ENCODE measurements at regions not wholly inside any gene's neighbourhood (a gene's known extent, or its start where the extent isn't known, plus 50 kb on each side); places are given as distances from the start of the nearest gene placed in this dataset.
A peak's percentile ranks its signal among the peaks of the same experiment; 100 is the strongest.
"Not testable (repeated sequence)": the region's sequence is repeated elsewhere in the genome, so short reads cannot be mapped to it uniquely, and the experiment has no call there.

GRCh38 chrX:65451663-65452062 is 82.9 kb downstream of the LAS1L start:
- peak; percentile 43 for TF ChIP-seq CTCF (IDR thresholded peaks at IDR 0.05; ENCODE audit: borderline replicate concordance, extremely low read depth, insufficient read depth)
- DNase-seq = peak in 1 of 5 donors; percentile 2

GRCh38 chrX:65420154-65420553 is 114.4 kb downstream of the LAS1L start:
- no peaks in the 10 kb centered on the region for H3K4me1 ChIP-seq (ENCODE audit: control insufficient read depth in 2 of 3, insufficient read depth in 2 of 3, low read depth in 1 of 3, low read length in 3 of 3)
- TF ChIP-seq CTCF (IDR thresholded peaks at IDR 0.05; ENCODE audit: borderline replicate concordance, extremely low read depth, insufficient read depth) = no peak
- FAIRE-seq = no peak

More at GRCh38 chrX:65451663-65452062, 82.9 kb downstream of the LAS1L start:
- H3K9ac ChIP-seq (ENCODE audit: low read length in 3 of 3) = no peak overlapping the region
- H3K27ac ChIP-seq (ENCODE audit: low read depth in 2 of 2, low read length in 2 of 2) = no peak overlapping the region
- H3K4me1 ChIP-seq (ENCODE audit: control insufficient read depth in 2 of 3, insufficient read depth in 2 of 3, low read depth in 1 of 3, low read length in 3 of 3) = no peaks in the 10 kb centered on the region
- no peak for FAIRE-seq
- intact Hi-C loops (cut with DNase I) = no loop called here
- H3K27me3 ChIP-seq (ENCODE audit: control insufficient read depth, insufficient read depth, low read length) = no peaks in the 10 kb centered on the region
- no peak overlapping the region for H3K4me3 ChIP-seq (ENCODE audit: low read length in 3 of 3)
- H3K9me3 ChIP-seq (ENCODE audit: control insufficient read depth in 2 of 3, insufficient read depth in 1 of 3, low read length in 3 of 3) = no peaks in the 10 kb centered on the region
- H3K36me3 ChIP-seq (ENCODE audit: control insufficient read depth in 2 of 3, insufficient read depth in 3 of 3, low read length in 3 of 3) = no peaks in the 10 kb centered on the region

GRCh38 chrX:65407662-65408061 is 126.9 kb downstream of the LAS1L start:
- H3K9ac ChIP-seq (ENCODE audit: low read length in 3 of 3); H3K27ac ChIP-seq (ENCODE audit: low read depth in 2 of 2, low read length in 2 of 2); H3K4me1 ChIP-seq (ENCODE audit: control insufficient read depth in 2 of 3, insufficient read depth in 2 of 3, low read depth in 1 of 3, low read length in 3 of 3); H3K9me3 ChIP-seq (ENCODE audit: control insufficient read depth in 2 of 3, insufficient read depth in 1 of 3, low read length in 3 of 3); intact Hi-C loops (cut with DNase I); DNase-seq; H3K4me3 ChIP-seq (ENCODE audit: low read length in 3 of 3); H3K27me3 ChIP-seq (ENCODE audit: control insufficient read depth, insufficient read depth, low read length); H3K36me3 ChIP-seq (ENCODE audit: control insufficient read depth in 2 of 3, insufficient read depth in 3 of 3, low read length in 3 of 3); FAIRE-seq: not testable (repeated sequence)

More at GRCh38 chrX:65420154-65420553, 114.4 kb downstream of the LAS1L start:
- Histone ChIP-seq H3K4me3 (ENCODE audit: low read length in 3 of 3) (no peak overlapping the region), H3K27me3 (ENCODE audit: control insufficient read depth, insufficient read depth, low read length) (no peaks in the 10 kb centered on the region), H3K9ac (ENCODE audit: low read length in 3 of 3) (no peak overlapping the region), H3K36me3 (ENCODE audit: control insufficient read depth in 2 of 3, insufficient read depth in 3 of 3, low read length in 3 of 3) (no peaks in the 10 kb centered on the region), H3K27ac (ENCODE audit: low read depth in 2 of 2, low read length in 2 of 2) (no peak overlapping the region), H3K9me3 (ENCODE audit: control insufficient read depth in 2 of 3, insufficient read depth in 1 of 3, low read length in 3 of 3) (no peaks in the 10 kb centered on the region)
- intact Hi-C loops (cut with DNase I) = no loop called here
- DNase-seq = no peak

GRCh38 chrX:65407157-65407626 is 127.4 kb downstream of the LAS1L start:
- no peaks in the 10 kb centered on the region for H3K9me3 ChIP-seq (ENCODE audit: control insufficient read depth in 2 of 3, insufficient read depth in 1 of 3, low read length in 3 of 3)
- intact Hi-C loops (cut with DNase I) = no loop called here
- no peaks in the 10 kb centered on the region for H3K36me3 ChIP-seq (ENCODE audit: control insufficient read depth in 2 of 3, insufficient read depth in 3 of 3, low read length in 3 of 3)
- H3K27ac ChIP-seq (ENCODE audit: low read depth in 2 of 2, low read length in 2 of 2) = no peak overlapping the region
- FAIRE-seq (no peak), DNase-seq (peak in 1 of 5 donors; percentile 0)
- H3K27me3 ChIP-seq (ENCODE audit: control insufficient read depth, insufficient read depth, low read length) = peaks cover 3% of the 10 kb centered on the region
- H3K4me1 ChIP-seq (ENCODE audit: control insufficient read depth in 2 of 3, insufficient read depth in 2 of 3, low read depth in 1 of 3, low read length in 3 of 3) = no peaks in the 10 kb centered on the region
- H3K4me3 ChIP-seq (ENCODE audit: low read length in 3 of 3) = no peak overlapping the region
- H3K9ac ChIP-seq (ENCODE audit: low read length in 3 of 3) = no peak overlapping the region
- TF ChIP-seq CTCF (IDR thresholded peaks at IDR 0.05; ENCODE audit: borderline replicate concordance, extremely low read depth, insufficient read depth) = no peak

Measured in kidney (tissue), 13 donors.